WTC11 (cell line): ENCODE measurements at regions not wholly inside any gene's neighbourhood (a gene's known extent, or its start where the extent isn't known, plus 50 kb on each side); places are given as distances from the start of the nearest gene placed in this dataset.

ENCODE experiments used
- CTCF ChIP-seq: fragments of 200-600 bp; IDR thresholded peaks from 2 replicates; pipeline ENCODE4 v1.8.0; 2022; ENCODE audit warnings: antibody characterized with exemption
- ESRRA ChIP-seq: sonication (generic); formaldehyde crosslinking; IDR thresholded peaks from 2 replicates; pipeline ENCODE4 v1.8.1; 2022; ENCODE audit warnings: mild to moderate bottlenecking, missing genetic modification reagents, borderline replicate concordance
- IRF1 ChIP-seq: sonication (generic); formaldehyde crosslinking; IDR thresholded peaks from 2 replicates; pipeline ENCODE4 v1.8.0; 2023; ENCODE audit warnings: missing genetic modification reagents
- MAX ChIP-seq: sonication (generic); formaldehyde crosslinking; IDR thresholded peaks from 2 replicates; pipeline ENCODE4 v1.8.0; 2022; ENCODE audit warnings: mild to moderate bottlenecking, missing genetic modification reagents
- NR2C2 ChIP-seq: sonication (generic); formaldehyde crosslinking; IDR thresholded peaks from 2 replicates; pipeline ENCODE4 v1.8.0; 2022; ENCODE audit warnings: mild to moderate bottlenecking, missing genetic modification reagents
- ZNF232 ChIP-seq: sonication (generic); formaldehyde crosslinking; IDR thresholded peaks from 2 replicates; pipeline ENCODE4 v1.8.0; 2022; ENCODE audit warnings: mild to moderate bottlenecking, missing genetic modification reagents

GRCh38 chr4:153084224-153084979 lies 119.8 kb upstream of the TRIM2 start:
- TF ChIP-seq ESRRA (CRISPR knock-in tag) (no peak), CTCF (no peak), MAX (CRISPR knock-in tag) (no peak), ZNF232 (no peak), NR2C2 (no peak), IRF1 (CRISPR knock-in tag) (no peak)
